ENCODE measurements at regions not wholly inside any gene's neighbourhood (a gene's known extent, or its start where the extent isn't known, plus 50 kb on each side); places are given as distances from the start of the nearest gene placed in this dataset.

DNA sequence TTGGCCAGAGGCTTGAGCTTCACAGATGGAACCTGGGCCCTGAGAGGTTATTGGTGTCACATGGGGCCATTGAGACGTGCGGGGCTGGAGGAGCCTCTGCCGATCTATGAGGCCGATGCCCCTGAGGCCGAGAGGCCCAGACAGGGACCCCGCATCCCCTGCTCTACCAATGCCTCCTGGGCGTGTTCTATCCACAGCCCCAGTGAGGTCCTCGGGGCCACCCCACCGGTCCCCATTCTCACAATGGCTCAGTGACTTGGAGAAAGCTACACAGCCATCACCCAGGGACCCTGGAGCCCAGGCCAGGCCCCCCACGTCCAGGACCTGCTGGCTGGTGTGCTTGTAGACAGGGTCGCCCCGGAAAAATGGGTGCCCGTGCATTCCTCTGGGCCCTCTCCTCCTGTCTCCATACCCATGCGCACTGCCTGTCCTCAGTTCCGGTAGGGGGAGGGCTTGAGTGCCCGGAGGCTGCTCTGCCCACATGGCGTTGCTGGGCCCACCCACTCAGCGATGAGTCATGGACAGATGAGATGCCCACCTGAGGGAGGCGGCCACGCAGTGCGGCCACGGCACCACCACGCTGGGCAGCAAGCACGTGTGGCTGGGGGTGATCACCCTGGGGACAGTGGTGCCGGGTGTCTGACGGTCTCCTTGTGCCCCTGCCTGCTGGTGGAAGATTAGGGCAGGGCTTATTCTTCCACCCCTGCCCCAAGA, 1224.7 kb downstream of the BRD1 start:
- no peak for DNase-seq (ENCODE audit: low read depth)
- in situ Hi-C loops (cut with HindIII; ENCODE audit: low sequenced_read_pairs) = no loop called here
- no peak overlapping the region for H3K4me3 ChIP-seq (ENCODE audit: low read depth, low read length)
- TF ChIP-seq, protein P1, sequence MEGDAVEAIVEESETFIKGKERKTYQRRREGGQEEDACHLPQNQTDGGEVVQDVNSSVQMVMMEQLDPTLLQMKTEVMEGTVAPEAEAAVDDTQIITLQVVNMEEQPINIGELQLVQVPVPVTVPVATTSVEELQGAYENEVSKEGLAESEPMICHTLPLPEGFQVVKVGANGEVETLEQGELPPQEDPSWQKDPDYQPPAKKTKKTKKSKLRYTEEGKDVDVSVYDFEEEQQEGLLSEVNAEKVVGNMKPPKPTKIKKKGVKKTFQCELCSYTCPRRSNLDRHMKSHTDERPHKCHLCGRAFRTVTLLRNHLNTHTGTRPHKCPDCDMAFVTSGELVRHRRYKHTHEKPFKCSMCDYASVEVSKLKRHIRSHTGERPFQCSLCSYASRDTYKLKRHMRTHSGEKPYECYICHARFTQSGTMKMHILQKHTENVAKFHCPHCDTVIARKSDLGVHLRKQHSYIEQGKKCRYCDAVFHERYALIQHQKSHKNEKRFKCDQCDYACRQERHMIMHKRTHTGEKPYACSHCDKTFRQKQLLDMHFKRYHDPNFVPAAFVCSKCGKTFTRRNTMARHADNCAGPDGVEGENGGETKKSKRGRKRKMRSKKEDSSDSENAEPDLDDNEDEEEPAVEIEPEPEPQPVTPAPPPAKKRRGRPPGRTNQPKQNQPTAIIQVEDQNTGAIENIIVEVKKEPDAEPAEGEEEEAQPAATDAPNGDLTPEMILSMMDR (IDR thresholded peaks at IDR 0.05; ENCODE audit: low read depth, low read length, missing control alignments) = no peak

DNA sequence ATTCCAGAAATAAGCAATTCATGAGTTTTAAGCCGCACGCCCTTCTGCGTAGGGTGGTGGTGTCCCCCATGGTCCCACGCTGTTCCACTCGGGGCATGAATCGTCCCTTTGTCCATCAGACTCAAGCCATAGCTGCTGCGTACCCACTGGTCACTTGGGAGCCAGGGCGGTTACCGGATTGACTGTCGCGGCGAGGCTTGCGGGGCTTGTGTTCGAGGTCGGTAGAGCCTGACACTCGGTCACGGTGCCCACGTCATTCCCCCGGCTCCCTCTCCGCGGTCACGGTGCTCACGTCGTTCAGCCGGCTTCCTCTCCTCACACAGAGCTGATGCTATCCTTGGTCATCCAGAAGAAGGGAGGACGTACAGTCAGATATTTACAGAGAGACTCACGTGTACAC, 1227.0 kb downstream of the BRD1 start:
- no peak for DNase-seq (ENCODE audit: low read depth)
- TF ChIP-seq, protein P1 (IDR thresholded peaks at IDR 0.05; ENCODE audit: low read depth, low read length, missing control alignments) = no peak
- H3K4me3 ChIP-seq (ENCODE audit: low read depth, low read length) = no peak overlapping the region
- in situ Hi-C loops (cut with HindIII; ENCODE audit: low sequenced_read_pairs) = no loop called here

DNA sequence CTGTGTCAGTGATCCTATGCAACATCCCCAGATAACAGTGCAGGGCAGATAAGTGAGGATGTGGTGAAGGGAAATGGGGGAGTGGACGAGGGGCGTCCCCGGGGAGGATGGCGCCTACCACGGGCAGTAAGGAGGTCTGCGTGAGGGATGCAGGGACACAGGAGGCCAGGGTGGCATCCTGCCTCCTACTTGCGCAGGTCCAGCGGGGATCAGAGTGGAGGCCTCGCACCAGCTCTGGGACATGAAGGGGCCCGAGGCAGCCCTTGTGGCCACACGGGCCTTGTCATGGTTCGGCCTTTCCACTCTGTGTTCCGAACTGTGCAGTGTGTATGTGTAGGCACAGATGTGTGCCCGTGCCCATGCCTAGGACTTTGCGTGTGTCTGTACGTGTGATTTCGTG, 1227.5 kb downstream of the BRD1 start:
- TF ChIP-seq, protein P1 (IDR thresholded peaks at IDR 0.05; ENCODE audit: low read depth, low read length, missing control alignments) = no peak
- no peak for DNase-seq (ENCODE audit: low read depth)
- in situ Hi-C loops (cut with HindIII; ENCODE audit: low sequenced_read_pairs) = no loop called here

GRCh38 chr22:48599346-48599745, 1228.3 kb downstream of the BRD1 start:
- in situ Hi-C loops (cut with HindIII; ENCODE audit: low sequenced_read_pairs) = no loop called here

More for the DNA sequence above, 1227.5 kb downstream of the BRD1 start:
- no peak overlapping the region for H3K4me3 ChIP-seq (ENCODE audit: low read depth, low read length)

DNA sequence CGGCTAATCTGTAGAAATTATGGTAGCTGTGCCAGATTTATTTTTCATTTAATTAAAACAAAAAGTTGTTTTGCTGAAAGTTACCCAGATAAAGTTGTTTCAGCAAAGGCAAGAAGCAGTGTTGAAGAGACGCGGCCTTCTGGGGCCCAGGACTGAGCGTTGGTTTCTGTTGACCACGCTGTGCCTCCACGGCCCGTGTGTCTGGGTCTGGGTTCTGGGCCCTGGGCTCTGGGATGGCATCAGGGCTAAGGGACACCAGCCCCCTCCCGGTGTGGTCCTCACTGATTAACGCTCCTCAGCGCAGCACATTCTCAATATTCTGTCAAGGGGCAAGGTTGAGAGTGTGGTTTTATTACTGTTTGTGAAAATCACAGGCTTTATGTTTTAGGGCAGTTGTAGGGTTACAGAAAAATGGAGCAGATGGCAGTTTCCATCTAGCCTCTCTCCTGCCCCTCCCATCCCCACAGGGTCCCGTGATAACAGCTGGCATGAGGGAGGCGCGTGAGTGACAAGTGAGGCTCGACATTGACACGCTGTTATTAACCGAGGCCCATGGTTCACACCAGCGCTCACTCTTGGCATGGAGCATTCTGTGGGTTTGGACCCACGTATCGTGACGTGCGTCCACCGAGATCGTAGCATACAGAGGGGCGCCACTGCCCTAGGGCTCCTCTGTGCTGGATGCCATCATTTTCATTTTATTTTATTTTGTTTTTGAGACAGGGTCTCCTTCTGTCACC, 1231.4 kb downstream of the BRD1 start:
- no peak for DNase-seq (ENCODE audit: low read depth)
- in situ Hi-C loops (cut with HindIII; ENCODE audit: low sequenced_read_pairs) = no loop called here
- H3K4me3 ChIP-seq (ENCODE audit: low read depth, low read length) = no peak overlapping the region
- TF ChIP-seq, protein P1 (IDR thresholded peaks at IDR 0.05; ENCODE audit: low read depth, low read length, missing control alignments) = no peak

More at GRCh38 chr22:48599346-48599745, 1228.3 kb downstream of the BRD1 start:
- TF ChIP-seq, protein P1 (IDR thresholded peaks at IDR 0.05; ENCODE audit: low read depth, low read length, missing control alignments) = no peak
- DNase-seq (ENCODE audit: low read depth) = no peak
- no peak overlapping the region for H3K4me3 ChIP-seq (ENCODE audit: low read depth, low read length)

DNA sequence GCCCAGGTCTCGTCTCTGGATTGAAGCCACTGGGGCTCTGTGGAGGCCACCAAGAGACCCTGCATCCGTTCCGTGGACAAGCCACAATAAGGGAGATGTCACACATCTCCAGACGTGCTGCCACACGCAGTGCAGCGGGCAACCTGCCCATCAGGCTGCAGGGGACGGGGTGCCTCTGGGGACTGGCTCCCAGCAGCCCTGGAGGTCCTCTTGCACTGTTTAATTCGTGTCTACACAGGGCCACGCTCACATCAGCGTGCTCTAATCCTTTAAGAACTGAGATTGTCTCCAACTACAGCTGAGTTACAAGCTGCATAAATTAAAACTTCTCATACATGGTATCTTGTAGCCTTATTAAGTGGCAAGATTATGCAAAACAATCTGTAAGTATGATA, 1232.2 kb downstream of the BRD1 start:
- DNase-seq (ENCODE audit: low read depth) = no peak
- H3K4me3 ChIP-seq (ENCODE audit: low read depth, low read length) = no peak overlapping the region
- in situ Hi-C loops (cut with HindIII; ENCODE audit: low sequenced_read_pairs) = no loop called here
- TF ChIP-seq, protein P1 (IDR thresholded peaks at IDR 0.05; ENCODE audit: low read depth, low read length, missing control alignments) = no peak
